ENCODE measurements at regions not wholly inside any gene's neighbourhood (a gene's known extent, or its start where the extent isn't known, plus 50 kb on each side); places are given as distances from the start of the nearest gene placed in this dataset.

- 71 to 85% (median 73%) methylated on average over 8 of the region's 8 CpGs for WGBS, 3 donors
- no peak overlapping the region for H3K4me3 ChIP-seq (ENCODE audit: low read depth in 1 of 3, low read length in 3 of 3)
- no peaks in the 10 kb centered on the region for H3K4me1 ChIP-seq (ENCODE audit: control insufficient read depth in 3 of 3, insufficient read depth in 2 of 3, low read depth in 1 of 3, low read length in 2 of 3)
- DNase-seq = no peak
- no peak overlapping the region for H3K27ac ChIP-seq (ENCODE audit: low read depth in 1 of 3, low read length in 2 of 3)
- H3K27me3 ChIP-seq (ENCODE audit: control insufficient read depth in 3 of 3, insufficient read depth in 3 of 3, low read length in 3 of 3) = peaks cover 0 to 2% (median 0%) of the 10 kb centered on the region in 3 donors
- H3K9me3 ChIP-seq (ENCODE audit: control insufficient read depth in 2 of 2, insufficient read depth in 1 of 2, low read depth in 1 of 2, low read length in 1 of 2) = peaks cover 1 to 3% of the 10 kb centered on the region in 2 donors
- no peaks in the 10 kb centered on the region for H3K36me3 ChIP-seq (ENCODE audit: control insufficient read depth in 3 of 3, insufficient read depth in 2 of 3, low read depth in 1 of 3, low read length in 3 of 3)
- no peak for FAIRE-seq
These were observed 141.5 kb downstream of the RRAGC start for GRCh38 chr1:38718031-38718430.

GRCh38 chr1:38716229-38716628 lies 143.3 kb downstream of the RRAGC start:
- H3K4me1 ChIP-seq (ENCODE audit: control insufficient read depth in 3 of 3, insufficient read depth in 2 of 3, low read depth in 1 of 3, low read length in 2 of 3) = no peaks in the 10 kb centered on the region
- peaks cover 1 to 7% of the 10 kb centered on the region in 2 donors for H3K9me3 ChIP-seq (ENCODE audit: control insufficient read depth in 2 of 2, insufficient read depth in 1 of 2, low read depth in 1 of 2, low read length in 1 of 2)
- H3K4me3 ChIP-seq (ENCODE audit: low read depth in 1 of 3, low read length in 3 of 3) = no peak overlapping the region
- no peak for DNase-seq
- FAIRE-seq = no peak
- H3K36me3 ChIP-seq (ENCODE audit: control insufficient read depth in 3 of 3, insufficient read depth in 2 of 3, low read depth in 1 of 3, low read length in 3 of 3) = no peaks in the 10 kb centered on the region
- no peaks in the 10 kb centered on the region for H3K27me3 ChIP-seq (ENCODE audit: control insufficient read depth in 3 of 3, insufficient read depth in 3 of 3, low read length in 3 of 3)
- 47 to 83% (median 55%) methylated on average over 2 of the region's 2 CpGs for WGBS, 3 donors
- H3K27ac ChIP-seq (ENCODE audit: low read depth in 1 of 3, low read length in 2 of 3) = no peak overlapping the region

GRCh38 chr1:38715415-38715814 lies 144.2 kb downstream of the RRAGC start:
- FAIRE-seq = no peak
- WGBS, 3 donors = 95 to 97% (median 95%) methylated on average over 9 of the region's 9 CpGs
- Histone ChIP-seq H3K36me3 (ENCODE audit: control insufficient read depth in 3 of 3, insufficient read depth in 2 of 3, low read depth in 1 of 3, low read length in 3 of 3) (no peaks in the 10 kb centered on the region), H3K4me1 (ENCODE audit: control insufficient read depth in 3 of 3, insufficient read depth in 2 of 3, low read depth in 1 of 3, low read length in 2 of 3) (no peaks in the 10 kb centered on the region), H3K4me3 (ENCODE audit: low read depth in 1 of 3, low read length in 3 of 3) (no peak overlapping the region), H3K27me3 (ENCODE audit: control insufficient read depth in 3 of 3, insufficient read depth in 3 of 3, low read length in 3 of 3) (no peaks in the 10 kb centered on the region), H3K9me3 (ENCODE audit: control insufficient read depth in 2 of 2, insufficient read depth in 1 of 2, low read depth in 1 of 2, low read length in 1 of 2) (peaks cover 1 to 7% of the 10 kb centered on the region in 2 donors), H3K27ac (ENCODE audit: low read depth in 1 of 3, low read length in 2 of 3) (no peak overlapping the region)
- DNase-seq = no peak

GRCh38 chr1:38712046-38712445 lies 147.5 kb downstream of the RRAGC start:
- DNase-seq (no peak), FAIRE-seq (no peak)
- Histone ChIP-seq H3K9me3 (ENCODE audit: control insufficient read depth in 2 of 2, insufficient read depth in 1 of 2, low read depth in 1 of 2, low read length in 1 of 2) (peaks cover 1 to 7% of the 10 kb centered on the region in 2 donors), H3K27me3 (ENCODE audit: control insufficient read depth in 3 of 3, insufficient read depth in 3 of 3, low read length in 3 of 3) (no peaks in the 10 kb centered on the region), H3K4me1 (ENCODE audit: control insufficient read depth in 3 of 3, insufficient read depth in 2 of 3, low read depth in 1 of 3, low read length in 2 of 3) (no peaks in the 10 kb centered on the region), H3K27ac (ENCODE audit: low read depth in 1 of 3, low read length in 2 of 3) (no peak overlapping the region), H3K4me3 (ENCODE audit: low read depth in 1 of 3, low read length in 3 of 3) (no peak overlapping the region), H3K36me3 (ENCODE audit: control insufficient read depth in 3 of 3, insufficient read depth in 2 of 3, low read depth in 1 of 3, low read length in 3 of 3) (no peaks in the 10 kb centered on the region)
- WGBS, 3 donors = 73 to 79% (median 74%) methylated on average over 1 of the region's 1 CpG

GRCh38 chr1:38708701-38709258 lies 150.8 kb downstream of the RRAGC start:
- Histone ChIP-seq H3K4me1 (ENCODE audit: control insufficient read depth in 3 of 3, insufficient read depth in 2 of 3, low read depth in 1 of 3, low read length in 2 of 3) (no peaks in the 10 kb centered on the region), H3K36me3 (ENCODE audit: control insufficient read depth in 3 of 3, insufficient read depth in 2 of 3, low read depth in 1 of 3, low read length in 3 of 3) (no peaks in the 10 kb centered on the region), H3K27me3 (ENCODE audit: control insufficient read depth in 3 of 3, insufficient read depth in 3 of 3, low read length in 3 of 3) (no peaks in the 10 kb centered on the region), H3K9me3 (ENCODE audit: control insufficient read depth in 2 of 2, insufficient read depth in 1 of 2, low read depth in 1 of 2, low read length in 1 of 2) (peaks cover 0 to 3% of the 10 kb centered on the region in 2 donors), H3K27ac (ENCODE audit: low read depth in 1 of 3, low read length in 2 of 3) (no peak overlapping the region), H3K4me3 (ENCODE audit: low read depth in 1 of 3, low read length in 3 of 3) (no peak overlapping the region)
- WGBS, 3 donors = 94 to 96% (median 95%) methylated on average over 44 of the region's 44 CpGs
- FAIRE-seq = no peak
- no peak for DNase-seq

- Histone ChIP-seq H3K4me1 (ENCODE audit: control insufficient read depth in 3 of 3, insufficient read depth in 2 of 3, low read depth in 1 of 3, low read length in 2 of 3) (no peaks in the 10 kb centered on the region), H3K27ac (ENCODE audit: low read depth in 1 of 3, low read length in 2 of 3) (no peak overlapping the region), H3K9me3 (ENCODE audit: control insufficient read depth in 2 of 2, insufficient read depth in 1 of 2, low read depth in 1 of 2, low read length in 1 of 2) (no peaks in the 10 kb centered on the region), H3K36me3 (ENCODE audit: control insufficient read depth in 3 of 3, insufficient read depth in 2 of 3, low read depth in 1 of 3, low read length in 3 of 3) (no peaks in the 10 kb centered on the region), H3K27me3 (ENCODE audit: control insufficient read depth in 3 of 3, insufficient read depth in 3 of 3, low read length in 3 of 3) (no peaks in the 10 kb centered on the region), H3K4me3 (ENCODE audit: low read depth in 1 of 3, low read length in 3 of 3) (no peak overlapping the region)
- 79 to 92% (median 89%) methylated on average over 8 of the region's 8 CpGs for WGBS, 3 donors
- FAIRE-seq = no peak
- DNase-seq = no peak
These were observed 158.5 kb downstream of the RRAGC start for GRCh38 chr1:38701088-38701487.

GRCh38 chr1:38700077-38700470 lies 159.5 kb downstream of the RRAGC start:
- H3K9me3 ChIP-seq (ENCODE audit: control insufficient read depth in 2 of 2, insufficient read depth in 1 of 2, low read depth in 1 of 2, low read length in 1 of 2) = no peaks in the 10 kb centered on the region
- H3K27ac ChIP-seq (ENCODE audit: low read depth in 1 of 3, low read length in 2 of 3) = no peak overlapping the region
- no peaks in the 10 kb centered on the region for H3K4me1 ChIP-seq (ENCODE audit: control insufficient read depth in 3 of 3, insufficient read depth in 2 of 3, low read depth in 1 of 3, low read length in 2 of 3)
- H3K4me3 ChIP-seq (ENCODE audit: low read depth in 1 of 3, low read length in 3 of 3) = no peak overlapping the region
- 84 to 93% (median 86%) methylated on average over 3 of the region's 3 CpGs for WGBS, 3 donors
- FAIRE-seq (no peak), DNase-seq (no peak)
- no peaks in the 10 kb centered on the region for H3K36me3 ChIP-seq (ENCODE audit: control insufficient read depth in 3 of 3, insufficient read depth in 2 of 3, low read depth in 1 of 3, low read length in 3 of 3)
- no peaks in the 10 kb centered on the region for H3K27me3 ChIP-seq (ENCODE audit: control insufficient read depth in 3 of 3, insufficient read depth in 3 of 3, low read length in 3 of 3)

- no peak for DNase-seq
- Histone ChIP-seq H3K4me1 (ENCODE audit: control insufficient read depth in 3 of 3, insufficient read depth in 2 of 3, low read depth in 1 of 3, low read length in 2 of 3) (no peaks in the 10 kb centered on the region), H3K4me3 (ENCODE audit: low read depth in 1 of 3, low read length in 3 of 3) (no peak overlapping the region), H3K27ac (ENCODE audit: low read depth in 1 of 3, low read length in 2 of 3) (no peak overlapping the region), H3K9me3 (ENCODE audit: control insufficient read depth in 2 of 2, insufficient read depth in 1 of 2, low read depth in 1 of 2, low read length in 1 of 2) (no peaks in the 10 kb centered on the region), H3K27me3 (ENCODE audit: control insufficient read depth in 3 of 3, insufficient read depth in 3 of 3, low read length in 3 of 3) (no peaks in the 10 kb centered on the region), H3K36me3 (ENCODE audit: control insufficient read depth in 3 of 3, insufficient read depth in 2 of 3, low read depth in 1 of 3, low read length in 3 of 3) (no peaks in the 10 kb centered on the region)
- WGBS, 3 donors = 51 to 68% (median 53%) methylated on average over 7 of the region's 7 CpGs
- no peak for FAIRE-seq
These were observed 160.1 kb downstream of the RRAGC start for GRCh38 chr1:38699330-38700076.

- H3K27ac ChIP-seq (ENCODE audit: low read depth in 1 of 3, low read length in 2 of 3) = no peak overlapping the region
- H3K4me1 ChIP-seq (ENCODE audit: control insufficient read depth in 3 of 3, insufficient read depth in 2 of 3, low read depth in 1 of 3, low read length in 2 of 3) = no peaks in the 10 kb centered on the region
- 48 to 65% (median 51%) methylated on average over 1 of the region's 1 CpG for WGBS, 3 donors
- H3K4me3 ChIP-seq (ENCODE audit: low read depth in 1 of 3, low read length in 3 of 3) = no peak overlapping the region
- FAIRE-seq (no peak), DNase-seq (no peak)
- H3K27me3 ChIP-seq (ENCODE audit: control insufficient read depth in 3 of 3, insufficient read depth in 3 of 3, low read length in 3 of 3) = no peaks in the 10 kb centered on the region
- H3K36me3 ChIP-seq (ENCODE audit: control insufficient read depth in 3 of 3, insufficient read depth in 2 of 3, low read depth in 1 of 3, low read length in 3 of 3) = no peaks in the 10 kb centered on the region
- H3K9me3 ChIP-seq (ENCODE audit: control insufficient read depth in 2 of 2, insufficient read depth in 1 of 2, low read depth in 1 of 2, low read length in 1 of 2) = no peaks in the 10 kb centered on the region
These were observed 162.2 kb downstream of the RRAGC start for GRCh38 chr1:38697387-38697786.

Measured in small intestine (tissue), 7 donors.